ENCODE measurements at regions not wholly inside any gene's neighbourhood (a gene's known extent, or its start where the extent isn't known, plus 50 kb on each side); places are given as distances from the start of the nearest gene placed in this dataset.
"Not testable (repeated sequence)": the region's sequence is repeated elsewhere in the genome, so short reads cannot be mapped to it uniquely, and the experiment has no call there.

DNA sequence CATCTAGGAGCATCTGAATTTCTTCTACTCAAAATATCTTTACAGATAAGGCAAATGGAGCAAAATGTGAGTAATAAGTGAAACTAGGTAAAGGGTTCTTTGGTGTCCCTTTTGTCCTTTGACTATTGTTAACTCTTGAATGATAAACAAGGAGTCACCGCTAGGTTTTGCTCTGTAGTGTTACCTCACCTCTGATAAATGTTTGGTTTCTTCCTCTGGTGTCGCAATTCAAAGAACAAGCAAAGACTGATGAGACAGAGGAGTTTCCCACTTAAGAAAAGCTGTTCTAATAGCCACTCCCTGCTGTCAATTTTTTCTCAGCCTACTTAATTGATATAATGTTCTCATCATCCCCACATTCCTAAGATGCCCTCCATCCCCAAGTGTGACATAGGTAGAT is 925.9 kb downstream of the IGSF11 start:
- no peak for DNase-seq (ENCODE audit: low read depth)

DNA sequence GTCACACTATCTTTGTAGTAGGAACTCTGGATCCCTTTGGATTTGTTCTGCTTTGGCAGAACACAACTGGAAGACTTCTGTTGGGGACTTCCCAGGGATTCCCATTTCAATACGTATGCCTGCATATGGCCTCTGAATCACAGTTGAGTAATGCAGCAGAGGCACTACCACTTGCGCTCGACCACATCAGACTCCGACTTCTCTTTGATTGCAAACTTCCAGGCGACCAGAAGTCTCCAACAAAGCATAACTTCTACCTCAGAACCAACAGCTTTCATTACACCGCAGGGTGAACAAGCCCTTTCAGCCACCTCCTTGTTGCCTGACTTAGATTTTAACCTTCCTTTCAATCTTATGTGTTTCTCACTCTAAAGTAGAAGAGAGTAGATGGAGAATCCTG is 924.4 kb downstream of the IGSF11 start:
- no peak for DNase-seq (ENCODE audit: low read depth)

DNA sequence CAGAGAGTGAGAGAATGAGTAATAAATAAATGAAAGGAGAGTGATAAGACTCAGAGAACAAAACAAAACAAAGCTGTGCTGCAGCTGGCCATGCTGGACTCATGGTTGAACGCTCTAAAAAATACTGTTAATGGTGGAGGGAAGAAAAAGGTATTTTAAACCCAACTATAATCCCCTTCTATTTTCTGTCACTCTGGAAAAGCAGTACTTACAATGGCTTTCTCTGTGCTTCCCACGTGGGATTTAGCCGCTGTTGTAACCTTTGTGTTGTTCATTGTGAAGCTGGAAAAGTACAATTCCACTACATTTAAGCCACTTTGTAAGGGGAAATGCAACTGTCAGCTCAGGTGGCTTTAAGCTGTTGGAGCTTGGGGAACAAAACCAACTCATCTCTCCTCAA is 917.7 kb downstream of the IGSF11 start:
- no peak for DNase-seq (ENCODE audit: low read depth)

DNA sequence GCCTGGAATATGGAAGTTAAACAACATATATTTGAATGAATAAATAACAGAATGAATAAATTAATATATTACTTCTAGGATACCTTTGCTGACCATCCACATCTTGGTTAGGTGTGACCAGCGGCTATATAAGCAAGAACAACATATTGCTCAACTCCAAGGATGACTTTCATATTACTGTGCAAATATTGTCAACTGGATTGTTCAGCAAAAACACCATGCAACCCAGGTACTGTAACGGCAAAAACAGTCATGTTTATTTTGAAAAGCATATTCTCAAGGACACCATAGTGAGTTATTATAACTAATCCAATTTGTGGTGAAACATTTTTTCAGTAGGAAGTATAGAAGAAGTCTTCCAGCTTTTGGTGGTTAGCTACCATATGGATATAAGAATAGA is 907.9 kb downstream of the IGSF11 start:
- no peak for DNase-seq (ENCODE audit: low read depth)

DNA sequence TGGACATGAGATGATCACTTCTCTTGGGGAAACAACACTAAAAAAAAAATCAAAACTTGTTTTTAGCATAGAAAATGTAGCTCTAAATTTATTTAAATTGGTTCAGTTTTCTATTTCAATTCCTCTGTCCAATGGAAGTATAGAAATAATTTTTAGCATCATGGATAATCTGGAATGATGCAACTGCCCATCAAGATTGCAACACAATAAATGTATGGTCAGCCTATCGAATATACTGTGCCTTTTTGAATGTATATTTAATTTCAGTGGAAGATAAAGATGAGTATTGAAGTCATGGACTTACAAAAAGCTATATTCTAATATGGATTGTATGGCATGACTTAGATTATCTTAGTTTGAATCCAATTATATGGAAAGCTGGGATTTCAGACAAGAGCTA is 906.7 kb downstream of the IGSF11 start:
- no peak for DNase-seq (ENCODE audit: low read depth)

DNA sequence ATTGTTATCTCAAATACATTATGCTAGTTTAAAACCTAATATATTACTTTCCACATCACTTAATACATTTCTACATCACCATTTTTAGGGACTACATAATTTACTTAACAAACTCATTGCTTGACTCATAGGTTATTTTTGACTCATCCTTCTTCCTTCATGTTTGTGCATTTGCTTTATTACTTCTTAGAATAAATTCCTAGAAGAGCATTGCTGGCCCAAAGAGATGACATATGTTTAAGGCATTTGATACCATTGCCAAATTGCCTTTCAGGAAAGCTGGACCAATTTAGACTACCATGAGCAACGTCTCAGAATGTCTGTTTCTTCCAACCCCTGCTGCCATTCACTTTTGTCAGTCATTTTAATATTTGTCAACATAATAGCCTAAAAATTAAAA is 905.8 kb downstream of the IGSF11 start:
- DNase-seq (ENCODE audit: low read depth), result peak; percentile 8

DNA sequence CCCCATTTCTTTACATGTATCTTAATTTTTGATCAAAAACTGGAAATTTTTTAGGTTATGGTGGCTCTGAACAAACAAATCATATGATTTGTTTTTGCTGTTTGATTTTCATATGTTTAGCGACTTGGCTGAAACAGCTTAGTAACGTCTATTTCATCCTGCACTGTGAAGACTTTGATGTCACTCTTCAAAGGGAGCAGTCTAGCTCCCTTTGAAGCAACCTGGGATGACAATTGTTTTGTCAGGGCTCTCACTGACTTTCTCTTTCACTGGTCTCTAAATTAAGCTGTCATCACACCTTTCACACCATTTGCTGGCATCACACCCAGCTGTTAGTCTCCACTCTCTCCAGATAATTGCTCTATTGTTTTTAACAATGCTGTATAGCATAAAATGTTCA is 896.9 kb downstream of the IGSF11 start:
- no peak for DNase-seq (ENCODE audit: low read depth)

DNA sequence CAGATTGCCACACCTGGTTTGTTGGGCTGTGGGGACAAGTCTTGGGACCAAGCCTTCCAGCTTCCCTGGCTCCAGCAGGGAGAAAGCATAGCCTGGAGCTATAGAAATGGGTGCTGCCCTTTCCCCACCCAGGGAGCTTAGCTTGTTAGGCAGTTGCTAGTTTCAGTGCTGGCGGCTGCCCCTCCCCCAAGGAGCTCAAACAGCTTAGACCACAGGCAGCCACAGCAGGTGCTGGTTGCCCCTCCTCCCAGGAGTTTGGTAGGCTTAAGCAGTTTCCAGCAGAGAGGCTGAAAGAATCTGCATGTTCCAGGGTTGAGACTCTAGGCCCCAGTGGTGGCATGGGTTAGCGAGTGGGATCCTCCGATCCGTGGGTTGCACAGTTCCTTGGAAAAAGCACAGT is 889.7 kb downstream of the IGSF11 start:
- no peak for DNase-seq (ENCODE audit: low read depth)

DNA sequence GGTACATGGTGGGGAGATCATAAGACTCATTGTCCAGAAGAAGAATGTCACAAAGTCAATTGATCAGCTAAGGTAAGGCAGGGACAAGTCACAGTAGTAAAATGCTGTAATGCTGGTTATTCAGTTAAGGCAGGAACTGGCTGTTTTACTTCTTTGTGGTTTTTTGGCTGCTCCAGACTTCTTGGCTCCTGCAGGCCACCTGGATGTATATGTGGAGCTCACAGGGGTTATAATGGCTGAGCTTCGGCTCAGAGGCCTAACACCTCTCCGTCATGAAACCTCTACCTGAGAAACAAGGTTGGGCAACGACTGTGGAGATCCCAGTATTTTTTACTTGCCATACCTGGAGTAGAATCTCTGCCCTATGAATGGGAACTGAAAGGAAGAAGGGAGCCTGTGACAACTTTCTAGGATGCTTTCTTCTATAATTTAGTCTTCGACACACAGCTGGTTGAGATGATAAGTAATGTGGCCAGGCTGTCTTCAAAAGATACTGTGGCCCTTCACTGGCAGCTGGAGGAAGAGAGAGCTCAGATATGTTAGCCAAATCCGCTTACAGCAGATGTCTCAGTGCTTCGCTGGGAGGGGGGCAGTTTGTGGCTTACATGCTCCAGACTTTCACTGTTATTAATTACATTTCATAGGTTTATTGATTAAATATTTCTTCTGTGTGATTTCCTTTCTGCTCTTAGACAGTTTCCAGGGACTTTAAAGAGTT is 887.8 kb downstream of the IGSF11 start:
- DNase-seq (ENCODE audit: low read depth), result no peak

DNA sequence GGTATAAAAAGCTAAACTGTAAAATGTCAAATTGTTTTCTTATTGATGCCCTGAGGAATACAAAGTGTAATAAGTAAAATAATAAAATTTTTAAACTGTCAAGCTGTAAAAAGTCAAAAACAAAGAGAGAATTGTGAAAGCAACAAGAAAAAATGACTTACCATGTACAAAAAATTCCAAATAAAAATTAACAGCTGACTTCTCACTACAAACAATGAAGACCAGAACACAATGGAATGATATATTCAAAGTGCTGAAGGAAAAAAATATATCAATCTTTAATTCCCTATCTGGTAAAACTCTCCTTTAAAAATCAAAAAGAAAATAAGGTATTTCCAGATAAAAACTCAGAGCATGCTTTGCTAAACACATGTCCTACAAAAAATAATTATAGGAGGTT is 883.5 kb downstream of the IGSF11 start:
- DNase-seq (ENCODE audit: low read depth), result no peak

DNA sequence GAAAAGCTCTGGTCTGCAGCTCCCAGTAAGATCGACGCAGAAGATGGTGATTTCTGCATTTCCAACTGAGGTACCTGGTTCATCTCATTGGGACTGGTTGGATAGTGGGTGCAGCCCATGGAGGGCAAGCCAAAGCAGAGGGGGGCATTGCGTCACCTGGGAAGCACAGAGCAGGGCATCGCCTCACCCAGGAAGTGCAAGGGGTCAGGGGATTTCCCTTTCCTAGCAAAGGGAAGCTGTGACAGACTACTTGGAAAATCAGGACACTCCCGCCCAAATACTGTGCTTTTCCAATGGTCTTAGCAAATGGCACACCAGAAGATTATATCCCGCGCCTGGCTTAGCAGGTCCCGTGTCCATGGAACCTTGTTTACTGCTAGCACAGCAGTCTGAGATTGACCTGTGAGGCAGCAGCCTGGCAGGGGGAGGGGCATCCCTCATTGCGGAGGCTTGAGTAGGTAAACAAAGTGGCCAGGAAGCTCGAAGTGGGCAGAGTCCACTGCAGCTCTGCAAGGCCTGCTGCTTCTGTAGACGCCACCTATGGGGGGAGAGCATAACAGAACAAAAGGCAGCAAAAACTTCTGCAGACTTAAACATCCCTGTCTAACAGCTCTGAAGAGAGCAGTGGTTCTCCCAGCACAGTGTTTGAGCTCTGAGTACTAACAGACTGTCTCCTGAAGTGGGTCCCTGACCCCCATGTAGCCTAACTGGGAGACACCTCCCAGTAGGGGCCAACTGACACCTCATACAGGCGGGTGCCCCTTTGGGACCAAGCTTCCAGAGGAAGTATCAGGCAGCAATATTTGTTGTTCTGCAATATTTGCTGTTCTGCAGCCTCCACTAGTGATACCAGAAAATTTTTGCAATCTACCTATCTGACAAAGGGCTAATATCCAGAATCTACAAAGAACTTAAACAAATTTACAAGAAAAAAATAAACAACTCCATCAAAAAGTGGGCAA is 871.7 kb downstream of the IGSF11 start:
- DNase-seq (ENCODE audit: low read depth), result not testable (repeated sequence)

DNA sequence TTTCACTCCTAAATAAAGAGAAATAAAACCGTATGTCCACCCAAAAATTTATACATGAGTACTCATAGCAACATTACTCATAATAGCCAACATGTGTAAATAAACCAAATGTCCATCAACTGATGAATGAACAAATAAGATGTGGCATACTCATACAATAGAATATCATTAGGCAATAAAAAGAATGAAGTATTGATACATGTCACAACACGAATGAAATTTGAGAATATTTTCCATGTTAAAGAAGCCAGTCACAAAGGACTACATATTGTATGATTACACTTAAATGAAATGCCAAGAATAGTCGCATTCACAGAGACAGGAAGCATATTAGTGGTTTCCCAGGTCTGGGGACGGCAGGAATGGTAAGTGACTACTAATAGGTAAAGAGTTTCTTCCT is 869.2 kb downstream of the IGSF11 start:
- DNase-seq (ENCODE audit: low read depth), result no peak

DNA sequence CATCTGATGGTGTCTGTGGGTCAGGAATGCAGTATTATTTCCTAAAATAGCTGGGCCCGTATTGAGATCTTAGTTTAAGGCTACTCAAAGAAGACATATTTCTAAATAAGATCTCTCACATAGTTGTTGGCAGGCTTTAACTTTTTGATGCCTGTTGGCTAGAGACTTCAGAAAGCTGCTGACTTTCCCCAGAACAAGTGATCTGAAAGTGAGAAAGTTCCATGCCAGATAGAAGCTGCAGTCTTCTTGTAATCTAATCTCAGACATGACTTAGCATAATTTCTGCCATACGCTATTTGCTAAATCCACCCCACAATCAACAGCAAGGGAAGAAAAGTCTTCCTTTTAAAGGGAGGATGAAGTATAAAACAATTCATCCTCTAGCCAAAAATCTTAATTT is 867.1 kb downstream of the IGSF11 start:
- DNase-seq (ENCODE audit: low read depth), result no peak

DNA sequence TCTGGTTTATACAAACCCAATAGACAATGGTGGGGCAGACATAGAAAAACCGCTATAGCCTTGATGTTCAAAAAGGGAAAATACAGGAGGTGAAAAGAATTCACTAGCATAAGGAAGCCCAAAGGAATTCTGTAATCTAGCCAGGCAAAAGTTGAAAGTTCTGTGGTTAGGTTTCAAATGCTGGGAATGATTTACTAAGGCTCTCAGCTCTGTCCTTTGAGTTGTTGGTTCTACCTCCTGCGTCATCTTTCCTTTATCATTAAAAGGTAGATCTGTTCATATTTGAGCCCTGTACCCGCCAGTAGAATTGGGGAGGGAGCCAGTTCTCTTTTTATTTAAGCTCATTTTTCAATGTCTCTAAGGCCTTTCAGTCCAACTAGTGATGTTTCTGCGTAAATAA is 866.5 kb downstream of the IGSF11 start:
- DNase-seq (ENCODE audit: low read depth), result no peak

DNA sequence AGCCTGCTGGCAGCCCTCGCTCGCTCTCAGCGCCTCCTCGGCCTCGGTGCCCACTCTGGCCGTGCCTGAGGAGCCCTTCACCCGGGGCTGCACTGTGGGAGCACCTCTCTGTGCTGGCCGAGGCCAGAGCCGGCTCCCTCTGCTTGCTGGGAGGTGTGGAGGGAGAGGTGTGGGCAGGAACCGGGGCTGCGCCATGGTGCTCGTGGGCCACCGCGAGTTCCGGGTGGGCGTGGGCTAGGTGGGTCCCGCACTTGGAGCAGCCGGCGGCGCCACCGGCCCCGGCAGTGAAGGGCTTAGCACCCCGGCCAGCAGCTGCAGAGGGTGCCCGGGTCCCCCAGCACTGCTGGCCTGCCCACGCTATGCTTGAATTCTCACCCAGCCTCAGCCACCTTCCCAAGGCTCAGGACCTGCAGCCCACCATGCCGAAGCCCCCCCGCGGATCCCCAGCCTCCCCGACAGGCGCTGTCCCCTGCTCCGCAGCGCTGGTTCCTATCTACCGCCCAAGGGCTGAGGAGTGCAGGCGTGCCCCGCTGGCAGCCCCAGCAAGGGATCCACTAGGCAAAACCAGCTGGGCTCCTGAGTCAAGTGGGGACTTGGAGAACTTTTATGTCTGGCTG is 863.3 kb downstream of the IGSF11 start:
- no peak for DNase-seq (ENCODE audit: low read depth)

DNA sequence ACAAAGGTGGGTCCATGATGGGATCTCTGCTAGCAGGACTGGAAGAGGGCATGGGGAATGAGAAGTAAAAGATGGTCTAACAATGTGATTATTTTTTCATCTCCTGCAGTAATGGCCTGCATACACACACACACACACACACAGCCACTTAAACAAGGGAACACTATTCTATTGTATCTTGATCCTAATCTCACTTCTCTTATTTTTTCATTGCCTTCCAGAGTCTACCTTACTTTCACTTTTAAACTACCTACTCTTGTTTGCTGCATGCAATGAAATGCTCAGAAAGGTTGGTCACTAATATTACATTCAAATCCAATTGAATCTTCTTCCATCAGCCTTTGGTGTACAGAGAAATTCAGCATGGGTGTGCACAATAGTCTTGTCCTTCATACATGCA is 853.8 kb downstream of the IGSF11 start:
- DNase-seq (ENCODE audit: low read depth), result no peak

DNA sequence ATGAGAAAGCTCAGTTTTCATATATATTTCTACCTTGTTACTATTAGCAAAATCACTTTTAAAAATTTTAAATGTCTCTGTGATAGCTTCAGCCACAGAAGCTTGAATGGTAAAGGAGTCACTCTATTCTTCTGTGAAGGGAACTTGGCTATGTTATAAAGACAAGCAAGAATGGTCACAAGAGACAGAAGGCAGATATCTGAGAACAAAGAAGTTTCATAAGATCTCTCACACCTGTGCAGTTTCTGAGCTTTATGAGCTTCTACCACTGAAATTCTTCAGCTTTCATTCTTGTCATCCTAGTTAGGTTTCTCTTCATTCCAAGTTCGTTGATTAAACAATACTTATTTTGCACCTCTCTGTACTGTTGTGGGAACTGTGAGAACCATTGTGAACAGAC is 853.4 kb downstream of the IGSF11 start:
- DNase-seq (ENCODE audit: low read depth), result no peak

DNA sequence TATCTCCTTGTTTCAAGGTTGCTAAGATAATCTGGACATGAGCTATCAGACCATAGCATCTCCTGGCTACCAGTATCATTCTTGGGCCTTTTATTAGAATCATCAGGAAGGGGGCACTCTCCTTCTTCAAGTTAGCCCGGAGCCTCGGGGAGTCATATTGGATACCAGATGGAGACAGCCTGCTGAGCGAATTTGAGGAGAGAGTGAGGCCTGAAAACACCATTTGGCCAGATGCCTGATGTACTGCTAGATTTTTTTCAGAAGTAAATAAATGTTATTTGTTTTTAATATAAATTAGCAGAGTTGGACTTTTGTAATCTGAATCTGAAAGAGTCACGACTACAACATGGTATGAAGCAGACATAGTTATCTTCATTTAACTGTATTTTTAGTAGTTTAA is 848.6 kb downstream of the IGSF11 start:
- DNase-seq (ENCODE audit: low read depth), result no peak

DNA sequence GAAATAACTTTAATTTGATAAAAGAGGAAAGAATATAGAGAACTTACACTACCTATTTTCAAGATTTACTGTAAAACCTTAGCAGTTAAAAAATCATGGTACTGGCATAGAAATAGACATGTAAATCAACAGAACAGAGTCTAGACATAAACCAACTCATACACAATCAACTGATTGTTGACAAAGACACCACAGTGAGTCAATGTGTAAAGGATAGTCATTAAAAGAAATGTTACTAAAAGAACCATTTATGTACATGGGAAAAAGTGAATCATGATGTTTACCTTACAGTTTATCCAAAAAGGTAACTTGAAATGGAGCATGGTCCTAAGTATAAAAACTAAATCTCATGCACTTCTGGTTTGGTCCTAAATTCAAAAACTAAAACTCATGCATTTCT is 847.4 kb downstream of the IGSF11 start:
- no peak for DNase-seq (ENCODE audit: low read depth)

DNA sequence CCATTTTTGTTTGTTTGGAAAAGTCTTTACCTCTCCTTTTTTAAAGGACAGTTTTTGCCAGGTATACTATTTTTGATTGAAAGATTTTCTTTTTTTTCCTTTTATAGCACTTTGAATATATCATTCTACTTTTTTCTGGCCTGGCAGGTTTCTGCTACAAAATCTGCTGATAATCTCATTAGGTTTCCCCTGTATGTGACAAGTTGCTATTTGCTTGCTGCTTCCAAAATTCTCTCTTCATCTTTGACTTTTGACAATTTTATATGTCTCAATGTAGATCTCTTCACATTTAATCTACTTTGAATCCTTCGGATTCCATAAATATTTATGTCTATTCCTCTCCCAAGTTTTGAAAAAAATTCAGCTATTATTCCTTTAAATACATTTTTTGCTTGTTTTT is 838.5 kb downstream of the IGSF11 start:
- DNase-seq (ENCODE audit: low read depth), result no peak

DNA sequence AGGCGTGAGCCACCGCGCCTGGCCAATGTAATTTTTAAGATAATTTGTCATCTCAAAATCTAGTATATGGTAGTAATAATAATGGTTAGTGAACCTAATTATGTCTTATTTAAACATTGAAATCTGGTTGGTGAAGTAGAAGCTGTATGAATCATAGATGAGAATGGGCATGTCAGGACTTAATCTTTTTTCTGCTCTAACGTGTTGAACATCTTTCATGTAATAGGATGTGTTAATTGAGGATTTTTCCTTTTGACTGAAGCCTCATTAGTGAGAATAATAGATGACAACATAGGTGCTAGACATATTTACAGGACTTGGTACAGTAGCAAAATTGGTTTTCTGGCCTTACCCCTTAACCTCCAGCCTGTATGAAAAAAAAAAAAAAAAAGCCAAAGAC is 835.6 kb downstream of the IGSF11 start:
- no peak for DNase-seq (ENCODE audit: low read depth)

DNA sequence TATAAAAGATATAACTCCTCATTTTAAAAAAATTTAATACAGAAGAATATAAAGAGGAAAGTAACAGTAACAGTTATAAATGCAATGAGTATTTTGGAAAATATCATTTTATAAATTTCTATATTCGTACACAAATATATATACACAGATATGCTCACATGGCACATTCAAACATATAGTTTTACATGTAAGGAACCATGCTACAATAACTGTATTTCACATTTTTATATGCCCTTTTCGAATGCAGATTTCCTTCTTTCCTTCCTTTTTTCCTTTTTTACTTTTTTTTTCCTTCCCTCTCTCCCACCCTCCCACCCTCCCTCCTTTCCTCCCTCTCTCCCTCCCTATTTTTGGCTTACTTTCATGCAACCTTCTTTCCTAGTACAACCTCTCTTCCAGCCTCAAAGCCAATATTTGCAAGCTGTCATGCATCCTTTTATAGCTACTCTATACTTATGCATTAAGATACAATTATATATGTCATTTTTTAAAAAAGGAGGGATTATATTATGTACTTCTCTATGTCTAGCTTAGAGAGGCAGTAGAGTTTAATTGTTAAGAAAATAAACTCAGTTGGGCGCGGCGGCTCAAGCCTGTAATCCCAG is 830.5 kb downstream of the IGSF11 start:
- no peak for DNase-seq (ENCODE audit: low read depth)

Measured in myocyte (in vitro differentiated cells).